Nephron (organoid): ENCODE measurements at regions not wholly inside any gene's neighbourhood (a gene's known extent, or its start where the extent isn't known, plus 50 kb on each side); places are given as distances from the start of the nearest gene placed in this dataset.
"Not testable (repeated sequence)": the region's sequence is repeated elsewhere in the genome, so short reads cannot be mapped to it uniquely, and the experiment has no call there.

Experiments
- H3K27ac Mint-ChIP-seq, 3 experiments: 2 replicates each; pipeline ENCODE4 v1.8.0; 2020; ENCODE audit warnings: mixed read lengths in 3 of 3, mild to moderate bottlenecking in 2 of 3, moderate library complexity in 1 of 3
- H3K27me3 Mint-ChIP-seq: 2 replicates; pipeline ENCODE4 v1.8.0; 2021; ENCODE audit warnings: low read depth, mild to moderate bottlenecking, moderate library complexity, mixed read lengths
- H3K36me3 Mint-ChIP-seq: 2 replicates; pipeline ENCODE4 v1.8.0; 2020; ENCODE audit warnings: low read depth, mixed read lengths
- H3K4me1 Mint-ChIP-seq: 2 replicates; pipeline ENCODE4 v1.8.0; 2020; ENCODE audit warnings: mixed read lengths
- H3K4me3 Mint-ChIP-seq, 3 experiments: 2 replicates each; pipeline ENCODE4 v1.8.0; 2020; ENCODE audit warnings: mild to moderate bottlenecking in 3 of 3, mixed read lengths in 3 of 3, moderate library complexity in 2 of 3
- H3K9me3 Mint-ChIP-seq: 2 replicates; pipeline ENCODE4 v1.8.0; 2020; ENCODE audit warnings: mixed read lengths
- TF ChIP-seq, protein P1 (sequence below), 3 experiments: fragments of 200-600 bp; sonication (generic); IDR thresholded peaks; one replicate each; pipeline ENCODE4 v1.5.0; 2021; ENCODE audit warnings: antibody characterized with exemption in 3 of 3; ENCODE audit not compliant: unreplicated experiment in 3 of 3

DNA sequence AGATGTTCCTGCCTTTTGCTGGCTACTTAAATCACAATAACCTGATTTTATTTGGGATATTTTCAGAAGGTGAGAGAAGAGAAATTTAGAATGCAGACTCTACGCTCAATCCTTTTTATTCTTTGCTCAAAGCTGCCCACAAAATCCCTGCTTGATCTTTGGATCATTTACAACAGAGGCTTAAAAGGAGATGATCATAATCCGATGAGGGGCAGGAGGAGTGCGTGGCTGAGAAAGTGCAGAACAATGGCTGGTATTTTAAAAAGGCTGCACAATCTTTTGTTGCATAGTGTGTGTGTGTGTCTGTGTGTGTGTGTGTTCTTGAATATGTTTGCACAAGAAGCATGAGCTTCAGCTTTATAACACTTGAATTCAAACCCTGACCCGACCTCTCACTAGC, 256.3 kb upstream of the MYT1L start:
- Mint-ChIP-seq H3K27ac (no peak overlapping the region), H3K4me1 (no peaks in the 10 kb centered on the region), H3K27me3 (peaks cover 9% of the 10 kb centered on the region), H3K4me3 (no peak overlapping the region), H3K9me3 (peaks cover under 1% of the 10 kb centered on the region), H3K36me3 (no peaks in the 10 kb centered on the region)
- TF ChIP-seq, protein P1, sequence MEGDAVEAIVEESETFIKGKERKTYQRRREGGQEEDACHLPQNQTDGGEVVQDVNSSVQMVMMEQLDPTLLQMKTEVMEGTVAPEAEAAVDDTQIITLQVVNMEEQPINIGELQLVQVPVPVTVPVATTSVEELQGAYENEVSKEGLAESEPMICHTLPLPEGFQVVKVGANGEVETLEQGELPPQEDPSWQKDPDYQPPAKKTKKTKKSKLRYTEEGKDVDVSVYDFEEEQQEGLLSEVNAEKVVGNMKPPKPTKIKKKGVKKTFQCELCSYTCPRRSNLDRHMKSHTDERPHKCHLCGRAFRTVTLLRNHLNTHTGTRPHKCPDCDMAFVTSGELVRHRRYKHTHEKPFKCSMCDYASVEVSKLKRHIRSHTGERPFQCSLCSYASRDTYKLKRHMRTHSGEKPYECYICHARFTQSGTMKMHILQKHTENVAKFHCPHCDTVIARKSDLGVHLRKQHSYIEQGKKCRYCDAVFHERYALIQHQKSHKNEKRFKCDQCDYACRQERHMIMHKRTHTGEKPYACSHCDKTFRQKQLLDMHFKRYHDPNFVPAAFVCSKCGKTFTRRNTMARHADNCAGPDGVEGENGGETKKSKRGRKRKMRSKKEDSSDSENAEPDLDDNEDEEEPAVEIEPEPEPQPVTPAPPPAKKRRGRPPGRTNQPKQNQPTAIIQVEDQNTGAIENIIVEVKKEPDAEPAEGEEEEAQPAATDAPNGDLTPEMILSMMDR (IDR thresholded peaks at IDR 0.05; ENCODE audit: unreplicated experiment in 3 of 3) = no peak

DNA sequence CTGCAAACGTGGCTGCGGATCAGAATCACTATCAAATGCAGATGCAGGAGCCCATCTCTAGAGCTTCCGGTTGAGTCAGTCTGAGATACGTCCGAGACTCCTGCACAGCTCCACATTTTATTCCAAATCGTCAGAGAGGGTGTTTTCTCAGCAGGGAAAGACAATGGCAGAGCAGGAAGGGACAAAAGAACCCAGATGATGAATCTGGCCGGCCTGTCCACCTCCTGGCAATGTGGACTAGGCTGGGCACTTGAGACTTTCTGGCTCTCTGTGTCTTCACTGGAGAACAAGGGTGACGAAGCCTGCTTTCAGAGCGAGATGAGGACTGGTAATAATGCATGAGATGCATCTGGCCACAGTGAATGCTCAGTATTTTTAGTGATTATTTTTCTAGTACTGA, 255.9 kb upstream of the MYT1L start:
- no peaks in the 10 kb centered on the region for H3K9me3 Mint-ChIP-seq
- peaks cover 9% of the 10 kb centered on the region for H3K27me3 Mint-ChIP-seq
- H3K36me3 Mint-ChIP-seq = no peaks in the 10 kb centered on the region
- H3K4me1 Mint-ChIP-seq = no peaks in the 10 kb centered on the region
- H3K4me3 Mint-ChIP-seq = no peak overlapping the region
- no peak overlapping the region for H3K27ac Mint-ChIP-seq
- TF ChIP-seq, protein P1 (IDR thresholded peaks at IDR 0.05; ENCODE audit: unreplicated experiment in 3 of 3) = no peak

DNA sequence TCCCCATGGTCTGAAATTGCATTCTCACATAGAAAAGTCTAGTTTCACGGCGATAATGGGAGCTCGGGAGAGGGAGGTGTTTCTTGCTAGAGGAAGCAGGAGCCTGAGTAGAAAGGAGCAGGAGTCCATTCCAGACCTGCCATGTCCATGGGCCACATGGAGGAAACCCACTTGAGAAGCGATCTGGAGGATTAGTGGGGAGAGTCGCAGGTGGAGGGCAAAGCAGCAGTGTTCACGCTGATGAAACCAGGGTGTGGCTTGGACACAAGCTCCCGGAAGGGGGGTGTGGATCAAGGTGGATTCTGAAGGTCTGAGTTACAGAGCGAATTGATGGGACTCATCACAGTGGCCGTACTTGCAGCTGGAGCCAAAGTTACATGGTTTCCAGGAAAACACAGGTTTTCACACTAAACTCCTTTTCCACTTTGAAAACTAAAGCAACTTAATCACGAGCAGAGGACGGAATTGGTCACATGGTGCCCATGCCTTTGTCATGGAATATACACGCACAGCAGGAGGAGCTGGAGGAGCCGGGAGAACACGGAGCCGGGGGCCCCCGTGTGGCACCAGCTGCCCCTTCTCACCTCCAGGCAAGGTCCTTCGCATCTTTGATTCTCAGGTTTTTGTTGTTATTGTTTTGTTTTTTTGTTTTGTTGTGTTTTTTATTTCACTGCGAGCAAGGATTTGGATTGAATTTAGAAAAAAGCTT, 255.1 kb upstream of the MYT1L start:
- no peak overlapping the region for H3K4me3 Mint-ChIP-seq
- no peaks in the 10 kb centered on the region for H3K9me3 Mint-ChIP-seq
- peaks cover 13% of the 10 kb centered on the region for H3K27me3 Mint-ChIP-seq
- no peaks in the 10 kb centered on the region for H3K36me3 Mint-ChIP-seq
- no peak overlapping the region for H3K27ac Mint-ChIP-seq
- TF ChIP-seq, protein P1 (IDR thresholded peaks at IDR 0.05; ENCODE audit: unreplicated experiment in 3 of 3) = no peak
- H3K4me1 Mint-ChIP-seq = no peaks in the 10 kb centered on the region

DNA sequence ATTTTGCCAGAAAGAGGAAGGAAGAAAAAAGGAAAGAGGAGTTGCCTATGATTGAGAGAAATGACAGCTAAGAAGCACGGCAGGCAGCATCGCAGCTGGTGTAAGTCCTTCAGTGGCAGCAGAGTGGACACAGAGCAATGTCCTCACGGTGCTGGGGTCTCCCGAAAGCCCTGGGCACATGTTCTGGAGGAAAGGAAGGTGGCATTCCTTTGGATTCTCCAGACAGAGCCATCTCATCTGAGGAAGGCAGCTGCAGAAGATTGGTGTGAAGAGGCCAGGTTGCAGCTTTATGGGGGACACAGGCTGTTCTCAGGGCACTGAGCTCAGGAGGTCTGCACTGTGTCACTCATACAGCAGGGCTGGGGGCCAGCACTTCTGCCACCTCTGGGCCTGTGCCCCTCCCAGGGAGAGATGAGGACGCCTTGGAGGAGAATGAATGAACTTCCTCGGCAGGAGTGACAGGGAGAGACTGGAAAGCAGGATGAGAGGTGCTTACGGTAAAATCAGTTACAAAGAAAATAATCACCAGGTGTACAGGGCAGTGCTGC, 252.0 kb upstream of the MYT1L start:
- H3K36me3 Mint-ChIP-seq = no peaks in the 10 kb centered on the region
- H3K27me3 Mint-ChIP-seq = peaks cover 26% of the 10 kb centered on the region
- H3K9me3 Mint-ChIP-seq = no peaks in the 10 kb centered on the region
- no peak overlapping the region for H3K4me3 Mint-ChIP-seq
- H3K27ac Mint-ChIP-seq = no peak overlapping the region
- H3K4me1 Mint-ChIP-seq = no peaks in the 10 kb centered on the region
- TF ChIP-seq, protein P1 (IDR thresholded peaks at IDR 0.05; ENCODE audit: unreplicated experiment in 3 of 3) = no peak

DNA sequence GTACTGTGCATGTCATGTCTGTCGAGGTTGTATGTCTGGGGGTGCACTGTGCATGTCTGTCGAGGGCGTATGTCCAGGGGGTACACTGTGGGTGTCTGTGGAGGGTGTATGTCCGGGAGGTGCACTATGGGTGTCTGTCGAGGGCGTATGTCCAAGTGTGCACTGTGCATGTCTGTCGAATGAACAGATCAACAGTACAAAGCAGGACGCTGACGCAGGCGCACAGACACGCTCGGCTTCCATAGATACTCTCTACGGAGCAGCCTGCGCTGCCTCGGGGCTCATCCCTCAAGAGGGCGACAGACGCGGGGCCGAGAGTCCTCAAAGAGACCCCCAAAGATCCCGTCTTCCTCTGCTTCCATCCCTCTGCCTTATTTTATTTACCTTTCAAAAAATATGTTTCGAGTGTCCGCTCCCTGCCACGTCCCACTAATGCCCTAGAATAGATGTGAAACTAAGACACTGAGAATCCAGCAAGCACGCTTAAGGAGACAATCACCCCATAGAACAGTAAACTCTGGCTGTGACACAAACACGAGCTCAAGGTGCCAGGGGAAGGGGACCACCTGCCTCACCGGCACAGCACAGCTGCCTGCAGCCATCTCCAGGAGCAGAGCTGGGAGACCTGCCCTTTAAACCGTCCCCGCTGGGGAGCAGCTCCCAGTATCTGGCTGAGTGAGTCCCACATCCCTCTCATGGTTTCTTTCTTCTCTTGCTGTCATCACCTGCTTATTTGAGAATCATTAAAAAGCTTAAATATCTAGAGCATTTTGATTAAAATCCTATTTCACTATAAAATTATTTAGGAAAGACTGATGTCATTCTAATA, 250.5 kb upstream of the MYT1L start:
- H3K27me3 Mint-ChIP-seq = peaks cover 26% of the 10 kb centered on the region

DNA sequence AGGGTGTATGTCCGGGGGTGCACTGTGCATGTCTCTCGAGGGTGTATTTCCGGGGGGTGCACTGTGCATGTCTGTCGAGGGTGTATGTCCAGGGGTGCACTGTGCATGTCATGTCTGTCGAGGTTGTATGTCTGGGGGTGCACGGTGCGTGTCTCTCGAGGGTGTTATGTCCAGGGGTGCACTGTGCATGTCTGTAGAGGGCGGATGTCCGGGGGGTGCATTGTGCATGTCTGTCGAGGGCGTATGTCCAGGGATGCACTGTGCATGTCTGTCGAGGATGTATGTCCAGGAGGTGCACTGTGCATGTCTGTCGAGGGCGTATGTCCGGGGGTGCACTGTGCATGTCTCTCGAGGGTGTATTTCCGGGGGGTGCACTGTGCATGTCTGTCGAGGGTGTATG, 249.8 kb upstream of the MYT1L start:
- not testable (repeated sequence) for H3K4me1 Mint-ChIP-seq, H3K4me3 Mint-ChIP-seq, H3K9me3 Mint-ChIP-seq, H3K36me3 Mint-ChIP-seq, H3K27ac Mint-ChIP-seq
- peaks cover 26% of the 10 kb centered on the region for H3K27me3 Mint-ChIP-seq

More for the DNA sequence above, 250.5 kb upstream of the MYT1L start:
- no peaks in the 10 kb centered on the region for H3K9me3 Mint-ChIP-seq
- H3K36me3 Mint-ChIP-seq = no peaks in the 10 kb centered on the region
- no peak overlapping the region for H3K27ac Mint-ChIP-seq
- H3K4me1 Mint-ChIP-seq = peaks cover 5% of the 10 kb centered on the region
- no peak overlapping the region for H3K4me3 Mint-ChIP-seq
- TF ChIP-seq, protein P1 (IDR thresholded peaks at IDR 0.05; ENCODE audit: unreplicated experiment in 3 of 3) = no peak
